Chondrocyte (in vitro differentiated cells): ENCODE measurements at regions not wholly inside any gene's neighbourhood (a gene's known extent, or its start where the extent isn't known, plus 50 kb on each side); places are given as distances from the start of the nearest gene placed in this dataset.

Experiments used
- DNase-seq: peaks from one replicate; pipeline ENCODE4 v3.0.0; 2021; ENCODE audit warnings: mixed read lengths, low spot score
- H3K27ac Mint-ChIP-seq: one replicate; pipeline ENCODE4 v1.8.0; 2021; ENCODE audit warnings: mild to moderate bottlenecking, moderate library complexity, mixed read lengths; ENCODE audit not compliant: unreplicated experiment
- H3K27me3 Mint-ChIP-seq: 2 replicates; pipeline ENCODE4 v1.8.0; 2021; ENCODE audit warnings: low read depth, mixed read lengths
- H3K36me3 Mint-ChIP-seq: 2 replicates; pipeline ENCODE4 v1.8.0; 2021; ENCODE audit warnings: low read depth, mixed read lengths
- H3K4me1 Mint-ChIP-seq: 2 replicates; pipeline ENCODE4 v1.8.0; 2021; ENCODE audit warnings: low read depth, mild to moderate bottlenecking, mixed read lengths
- H3K4me3 Mint-ChIP-seq: one replicate; pipeline ENCODE4 v1.8.0; 2021; ENCODE audit warnings: mild to moderate bottlenecking, moderate library complexity, mixed read lengths; ENCODE audit not compliant: unreplicated experiment
- H3K9me3 Mint-ChIP-seq: 2 replicates; pipeline ENCODE4 v1.8.0; 2021; ENCODE audit warnings: low read depth, mixed read lengths
- CTCF ChIP-seq: fragments of 200-600 bp; sonication (generic); IDR thresholded peaks from 2 replicates; pipeline ENCODE4 v1.5.0; 2021; ENCODE audit warnings: antibody characterized with exemption, mild to moderate bottlenecking, moderate library complexity

DNA sequence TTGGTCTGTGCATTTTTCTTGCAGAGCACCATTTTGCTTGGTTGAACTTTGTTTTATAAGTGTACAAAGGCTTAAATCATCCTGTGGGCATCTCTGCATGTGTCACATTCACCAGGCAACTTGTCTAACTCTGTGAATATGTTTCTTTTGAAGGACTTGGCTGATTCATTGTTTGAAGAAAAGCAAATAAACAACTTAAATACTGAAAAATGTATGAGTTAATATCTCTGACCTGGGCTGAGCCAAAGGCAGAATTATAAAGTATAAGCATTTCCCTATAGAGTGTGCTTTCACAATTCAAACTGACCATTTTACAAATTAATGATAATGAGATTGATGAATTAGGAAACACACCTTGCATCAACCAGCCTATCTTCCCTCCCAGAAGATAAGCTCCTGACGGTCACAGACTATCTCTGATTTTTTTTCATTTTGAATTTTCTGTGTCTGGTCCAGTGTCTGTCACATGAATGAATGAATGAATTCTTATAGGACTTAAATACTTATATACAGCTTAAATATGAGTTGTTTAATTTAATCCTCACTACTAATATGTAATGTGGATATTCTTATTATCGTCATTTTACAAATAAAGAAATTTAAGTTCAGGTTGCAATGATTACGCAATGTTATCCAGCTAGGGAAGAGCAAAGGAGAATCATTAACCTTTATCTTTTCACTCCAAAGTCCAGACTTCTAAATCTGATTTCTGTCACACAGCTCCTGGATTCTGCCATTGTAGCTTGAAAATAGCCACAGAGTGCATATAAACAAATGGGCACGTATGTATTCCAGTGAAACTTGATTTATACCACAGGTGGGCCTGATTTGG lies 182.0 kb upstream of the PHYHIPL start:
- Mint-ChIP-seq H3K9me3 (peaks cover 3% of the 10 kb centered on the region), H3K4me3 (no peak overlapping the region), H3K27ac (no peak overlapping the region), H3K36me3 (peaks cover under 1% of the 10 kb centered on the region), H3K27me3 (no peaks in the 10 kb centered on the region), H3K4me1 (peaks cover 32% of the 10 kb centered on the region)
- DNase-seq, result no peak
- TF ChIP-seq CTCF, result no peak

DNA sequence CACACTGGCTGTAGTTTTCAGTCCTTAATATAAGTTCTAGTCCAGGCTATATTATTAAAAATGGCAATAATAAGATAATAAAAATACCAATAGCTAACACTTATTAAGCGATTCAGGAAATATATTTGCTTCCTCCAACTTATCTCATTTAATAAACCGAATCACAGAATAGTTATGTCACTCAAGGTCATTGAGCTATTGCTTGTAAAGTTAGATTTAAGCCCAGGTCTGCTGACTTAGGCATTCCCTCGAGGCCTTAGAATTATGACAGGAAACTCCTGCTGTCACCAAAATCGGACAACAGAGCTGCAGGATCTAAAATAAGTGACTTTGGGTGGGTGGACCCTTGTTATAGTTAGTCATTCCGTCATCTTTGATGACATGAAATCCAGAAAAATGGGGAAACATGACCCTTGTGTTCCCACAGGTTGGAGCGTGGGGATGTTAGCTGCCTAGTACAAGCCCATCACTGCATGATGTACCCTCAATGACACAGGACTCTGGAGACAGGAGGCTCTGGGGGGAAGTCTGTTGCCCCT lies 181.3 kb upstream of the PHYHIPL start:
- TF ChIP-seq CTCF, result no peak
- Mint-ChIP-seq H3K36me3 (no peaks in the 10 kb centered on the region), H3K27ac (no peak overlapping the region), H3K4me1 (peaks cover 38% of the 10 kb centered on the region), H3K27me3 (no peaks in the 10 kb centered on the region), H3K4me3 (no peak overlapping the region), H3K9me3 (no peaks in the 10 kb centered on the region)
- DNase-seq, result no peak

- Mint-ChIP-seq H3K27me3 (no peaks in the 10 kb centered on the region), H3K36me3 (no peaks in the 10 kb centered on the region), H3K27ac (no peak overlapping the region), H3K4me1 (peaks cover 41% of the 10 kb centered on the region), H3K9me3 (no peaks in the 10 kb centered on the region), H3K4me3 (no peak overlapping the region)
- TF ChIP-seq CTCF, result no peak
- no peak for DNase-seq
These were observed 180.4 kb upstream of the PHYHIPL start for GRCh38 chr10:58996063-58996462.

- H3K4me1 Mint-ChIP-seq, result peaks cover 41% of the 10 kb centered on the region
- no peaks in the 10 kb centered on the region for H3K9me3 Mint-ChIP-seq
- H3K27ac Mint-ChIP-seq, result no peak overlapping the region
- DNase-seq, result no peak
- H3K27me3 Mint-ChIP-seq, result no peaks in the 10 kb centered on the region
- H3K4me3 Mint-ChIP-seq, result no peak overlapping the region
- H3K36me3 Mint-ChIP-seq, result no peaks in the 10 kb centered on the region
- TF ChIP-seq CTCF, result no peak
These were observed 179.6 kb upstream of the PHYHIPL start for GRCh38 chr10:58996866-58997265.

DNA sequence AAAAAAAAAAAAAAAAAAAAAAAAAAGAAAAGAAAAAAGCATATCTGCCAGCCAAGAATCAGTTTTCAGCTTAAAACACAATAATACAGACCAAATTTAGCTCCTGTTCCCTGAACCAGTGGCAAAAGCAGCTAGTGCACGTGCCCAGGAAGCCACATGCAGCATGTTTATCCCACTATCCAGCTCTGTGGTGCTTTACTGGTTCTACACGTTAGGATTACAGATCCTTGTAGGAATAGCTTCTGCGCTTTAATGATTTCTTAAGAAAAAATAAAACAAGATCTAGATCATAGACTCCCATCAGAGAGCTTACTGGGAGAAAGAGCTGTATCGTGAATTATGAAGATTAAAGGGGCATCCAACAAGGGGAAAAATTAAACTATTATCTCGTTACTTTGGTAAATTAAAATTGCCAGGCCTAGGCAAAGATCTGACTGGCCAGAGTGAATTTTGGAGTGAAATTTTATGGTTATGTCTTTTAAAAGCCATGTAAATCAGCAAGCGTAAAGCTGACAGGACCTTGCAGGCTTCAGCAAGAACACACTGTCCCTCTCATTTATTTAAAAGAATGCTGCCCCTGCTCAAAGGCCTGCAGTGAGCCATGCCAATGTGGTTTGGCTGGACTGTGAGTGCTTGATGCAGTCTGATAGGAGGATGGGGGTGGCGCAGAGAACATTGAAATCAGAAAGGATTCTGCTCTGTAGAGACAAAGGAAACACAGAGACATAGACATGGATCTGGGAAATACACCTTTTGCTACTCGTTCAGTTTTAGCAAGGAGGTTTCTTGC lies 177.3 kb upstream of the PHYHIPL start:
- Mint-ChIP-seq H3K27ac (no peak overlapping the region), H3K27me3 (no peaks in the 10 kb centered on the region), H3K4me1 (peaks cover 35% of the 10 kb centered on the region), H3K9me3 (no peaks in the 10 kb centered on the region), H3K36me3 (no peaks in the 10 kb centered on the region), H3K4me3 (no peak overlapping the region)
- TF ChIP-seq CTCF, result no peak
- no peak for DNase-seq
